A549 (cell line): ENCODE measurements at regions not wholly inside any gene's neighbourhood (a gene's known extent, or its start where the extent isn't known, plus 50 kb on each side); places are given as distances from the start of the nearest gene placed in this dataset.

ENCODE experiments used
- ATAC-seq, 2 experiments: fragments of 200-7000 bp in 1 of 2; fragments of >200 bp in 1 of 2; cut with Nextera tagmentation in 1 of 2; cut with Tn5 transposase in 1 of 2; 3 replicates each; pipeline versions ENCODE4 v1.8.0 to v1.9.1; 2018 to 2020; ENCODE audit warnings: mild to moderate bottlenecking in 1 of 2, moderate library complexity in 1 of 2
- CTCF ChIA-PET: fragments of 300-600 bp; sonication (Branson Sonifier 250); formaldehyde crosslinking; extraction: SDS; loops from one replicate; lab custom pipeline; 2021; ENCODE audit warnings: antibody characterized with exemption, inconsistent platforms; lab: Yijun Ruan, JAX
- POLR2A ChIA-PET: fragments of 350-600 bp; formaldehyde crosslinking; extraction: SDS; loops from one replicate; lab custom pipeline; 2021; ENCODE audit warnings: antibody characterized with exemption, inconsistent platforms; lab: Yijun Ruan, JAX
- DNase-seq, 2 experiments: peaks; one replicate each; pipeline versions ENCODE4 v3.0.0 to v3.0.0-alpha.2; 2011 to 2016; ENCODE audit warnings: low read depth in 1 of 2, low spot score in 1 of 2
- FAIRE-seq: peaks from 2 replicates; lab custom pipeline; 2011; peaks lifted over from hg19 to GRCh38; lab: Jason Lieb, UNC
- H3K27ac ChIP-seq, 2 experiments: fragments of >200 bp; sonication (Bioruptor Twin); formaldehyde crosslinking; 3 replicates each; pipeline ENCODE4 v1.5.1; 2016 to 2017
- H3K4me1 ChIP-seq: fragments of >200 bp; sonication (Bioruptor Twin); formaldehyde crosslinking; 3 replicates; pipeline ENCODE4 v1.6.1; 2016
- H3K4me2 ChIP-seq: fragments of >200 bp; sonication (Bioruptor Twin); formaldehyde crosslinking; 3 replicates; pipeline ENCODE4 v1.6.1; 2016
- H3K4me3 ChIP-seq: fragments of >200 bp; sonication (Bioruptor Twin); formaldehyde crosslinking; 3 replicates; pipeline ENCODE4 v1.5.1; 2016
- H3K9me3 ChIP-seq: fragments of >200 bp; sonication (Bioruptor Twin); formaldehyde crosslinking; 3 replicates; pipeline ENCODE4 v1.6.1; 2016
- CBX2 ChIP-seq: fragments of 200-600 bp; sonication (generic); IDR thresholded peaks from 2 replicates; pipeline ENCODE4 v1.6.1; 2016; ENCODE audit warnings: low read depth, mild to moderate bottlenecking, borderline replicate concordance
- CBX8 ChIP-seq: fragments of 200-600 bp; sonication (generic); IDR thresholded peaks from 2 replicates; pipeline ENCODE4 v1.6.1; 2016
- EHF ChIP-seq: fragments of 250-450 bp; sonication (Bioruptor Pico); IDR thresholded peaks from 2 replicates; pipeline ENCODE4 v1.5.0; 2020; ENCODE audit warnings: mild to moderate bottlenecking
- EP300 ChIP-seq, 2 experiments: fragments of >200 bp; sonication (Bioruptor Twin); formaldehyde crosslinking; IDR thresholded peaks; 2 replicates in 1 of 2; 3 replicates in 1 of 2; pipeline ENCODE4 v1.6.1; 2016 to 2017
- ESRRA ChIP-seq: fragments of 150-350 bp; IDR thresholded peaks from 2 replicates; pipeline ENCODE4 v1.6.1; 2014; ENCODE audit warnings: mild to moderate bottlenecking, low read length, borderline replicate concordance
- HOXB5 ChIP-seq: fragments of 250-450 bp; sonication (Bioruptor Pico); IDR thresholded peaks from 2 replicates; pipeline ENCODE4 v1.5.0; 2020; ENCODE audit warnings: mild to moderate bottlenecking, moderate library complexity
- MAZ ChIP-seq: fragments of 150-350 bp; IDR thresholded peaks from 2 replicates; pipeline ENCODE4 v1.6.1; 2014; ENCODE audit warnings: antibody characterized with exemption, low read depth, low read length, borderline replicate concordance
- PHF8 ChIP-seq: fragments of 200-600 bp; sonication (generic); IDR thresholded peaks from 2 replicates; pipeline ENCODE4 v1.6.1; 2016; ENCODE audit warnings: low read depth, mild to moderate bottlenecking, antibody characterized with exemption, moderate library complexity, borderline replicate concordance
- RAD21 ChIP-seq, 2 experiments: fragments of >200 bp in 1 of 2; sonication (Bioruptor Twin) in 1 of 2; formaldehyde crosslinking in 1 of 2; IDR thresholded peaks in 1 of 2; conservative IDR thresholded peaks in 1 of 2; 2 replicates in 1 of 2; 3 replicates in 1 of 2; pipeline ENCODE4 v1.6.1; 2012 to 2018; ENCODE audit warnings: inconsistent platforms in 1 of 2
- RARB ChIP-seq: fragments of 250-450 bp; sonication (Bioruptor Pico); IDR thresholded peaks from 2 replicates; pipeline ENCODE4 v1.8.0; 2021; ENCODE audit warnings: mild to moderate bottlenecking, moderate library complexity
- RCOR1 ChIP-seq: fragments of 150-350 bp; IDR thresholded peaks from 2 replicates; pipeline ENCODE4 v1.6.1; 2014; ENCODE audit warnings: antibody characterized with exemption, low read length, low read depth
- RFX5 ChIP-seq: fragments of 450-650 bp; IDR thresholded peaks from 2 replicates; pipeline ENCODE4 v1.7.1; 2014; ENCODE audit warnings: antibody characterized with exemption, mild to moderate bottlenecking, moderate library complexity
- TP53 ChIP-seq: fragments of 250-450 bp; sonication (Bioruptor Pico); IDR thresholded peaks from 2 replicates; pipeline ENCODE4 v1.5.0; 2021; ENCODE audit warnings: mild to moderate bottlenecking, moderate library complexity
- WGBS: methylation state at CpG from one replicate; pipeline ENCODE4 v1.1.6; 2017; ENCODE audit errors: missing lambda C conversion rate; 5-methylcytosine and 5-hydroxymethylcytosine counted together
- TF ChIP-seq, protein P1 (sequence below): fragments of >200 bp; sonication (Bioruptor Twin); formaldehyde crosslinking; IDR thresholded peaks from 3 replicates; pipeline ENCODE4 v1.5.1; 2016
- TF ChIP-seq, protein P2 (sequence below): fragments of 250-450 bp; sonication (Bioruptor Pico); IDR thresholded peaks from 2 replicates; pipeline ENCODE4 v1.5.0; 2021; ENCODE audit warnings: mild to moderate bottlenecking, moderate library complexity, borderline replicate concordance
- TF ChIP-seq, protein P3 (sequence below): IDR thresholded peaks from 2 replicates; pipeline ENCODE4 v1.6.1; 2012
- TF ChIP-seq, protein P4 (sequence below): IDR thresholded peaks from 2 replicates; pipeline ENCODE4 v1.6.1; 2012
- TF ChIP-seq, protein P5 (sequence below): fragments of 250-450 bp; sonication (Bioruptor Pico); IDR thresholded peaks from 2 replicates; pipeline ENCODE4 v1.5.0; 2020; ENCODE audit warnings: low read depth, mild to moderate bottlenecking, moderate library complexity
- TF ChIP-seq, protein P6 (sequence below): IDR thresholded peaks from 2 replicates; pipeline ENCODE4 v1.6.1; 2012; ENCODE audit warnings: low read depth, borderline replicate concordance

DNA sequence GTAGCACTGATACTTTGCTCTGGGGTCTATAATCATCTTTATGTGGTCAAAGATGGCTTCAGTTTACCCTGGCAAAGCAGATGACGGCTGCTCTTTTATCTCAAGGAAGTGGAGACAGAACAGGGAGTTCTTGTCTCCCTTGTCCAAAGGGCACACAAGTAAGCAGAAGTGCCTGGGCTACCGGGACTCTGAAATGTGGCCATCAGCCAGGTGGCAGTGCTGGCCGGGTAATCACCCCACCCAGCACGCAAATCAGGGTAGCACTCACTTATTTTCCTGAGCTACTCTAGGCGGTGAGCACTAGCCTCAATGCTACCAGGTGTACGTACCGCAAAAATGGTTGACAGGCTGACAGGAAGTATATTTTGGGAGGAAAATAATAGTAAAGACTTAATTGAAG is 119.7 kb upstream of the ETAA1 start:
- ATAC-seq: no peak
- 70% methylated on average over 7 of the region's 7 CpGs for WGBS
- no peak overlapping the region for H3K4me2 ChIP-seq
- TF ChIP-seq, protein P1, sequence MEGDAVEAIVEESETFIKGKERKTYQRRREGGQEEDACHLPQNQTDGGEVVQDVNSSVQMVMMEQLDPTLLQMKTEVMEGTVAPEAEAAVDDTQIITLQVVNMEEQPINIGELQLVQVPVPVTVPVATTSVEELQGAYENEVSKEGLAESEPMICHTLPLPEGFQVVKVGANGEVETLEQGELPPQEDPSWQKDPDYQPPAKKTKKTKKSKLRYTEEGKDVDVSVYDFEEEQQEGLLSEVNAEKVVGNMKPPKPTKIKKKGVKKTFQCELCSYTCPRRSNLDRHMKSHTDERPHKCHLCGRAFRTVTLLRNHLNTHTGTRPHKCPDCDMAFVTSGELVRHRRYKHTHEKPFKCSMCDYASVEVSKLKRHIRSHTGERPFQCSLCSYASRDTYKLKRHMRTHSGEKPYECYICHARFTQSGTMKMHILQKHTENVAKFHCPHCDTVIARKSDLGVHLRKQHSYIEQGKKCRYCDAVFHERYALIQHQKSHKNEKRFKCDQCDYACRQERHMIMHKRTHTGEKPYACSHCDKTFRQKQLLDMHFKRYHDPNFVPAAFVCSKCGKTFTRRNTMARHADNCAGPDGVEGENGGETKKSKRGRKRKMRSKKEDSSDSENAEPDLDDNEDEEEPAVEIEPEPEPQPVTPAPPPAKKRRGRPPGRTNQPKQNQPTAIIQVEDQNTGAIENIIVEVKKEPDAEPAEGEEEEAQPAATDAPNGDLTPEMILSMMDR: no peak
- TF ChIP-seq ESRRA (no peak), HOXB5 (CRISPR knock-in tag) (no peak), EHF (CRISPR knock-in tag) (no peak), RCOR1 (no peak), CBX2 (no peak), PHF8 (no peak), TP53 (CRISPR knock-in tag) (no peak), RARB (no peak), RAD21 (conservative IDR thresholded peaks at IDR 0.05 in 1 of 2, IDR thresholded peaks at IDR 0.05 in 1 of 2) (no peak; a peak in 1 of 5 replicates), RFX5 (no peak), EP300 (IDR thresholded peaks at IDR 0.05) (no peak), MAZ (no peak)
- TF ChIP-seq, protein P2, sequence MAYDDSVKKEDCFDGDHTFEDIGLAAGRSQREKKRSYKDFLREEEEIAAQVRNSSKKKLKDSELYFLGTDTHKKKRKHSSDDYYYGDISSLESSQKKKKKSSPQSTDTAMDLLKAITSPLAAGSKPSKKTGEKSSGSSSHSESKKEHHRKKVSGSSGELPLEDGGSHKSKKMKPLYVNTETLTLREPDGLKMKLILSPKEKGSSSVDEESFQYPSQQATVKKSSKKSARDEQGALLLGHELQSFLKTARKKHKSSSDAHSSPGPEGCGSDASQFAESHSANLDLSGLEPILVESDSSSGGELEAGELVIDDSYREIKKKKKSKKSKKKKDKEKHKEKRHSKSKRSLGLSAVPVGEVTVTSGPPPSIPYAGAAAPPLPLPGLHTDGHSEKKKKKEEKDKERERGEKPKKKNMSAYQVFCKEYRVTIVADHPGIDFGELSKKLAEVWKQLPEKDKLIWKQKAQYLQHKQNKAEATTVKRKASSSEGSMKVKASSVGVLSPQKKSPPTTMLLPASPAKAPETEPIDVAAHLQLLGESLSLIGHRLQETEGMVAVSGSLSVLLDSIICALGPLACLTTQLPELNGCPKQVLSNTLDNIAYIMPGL: no peak
- TF ChIP-seq, protein P3, sequence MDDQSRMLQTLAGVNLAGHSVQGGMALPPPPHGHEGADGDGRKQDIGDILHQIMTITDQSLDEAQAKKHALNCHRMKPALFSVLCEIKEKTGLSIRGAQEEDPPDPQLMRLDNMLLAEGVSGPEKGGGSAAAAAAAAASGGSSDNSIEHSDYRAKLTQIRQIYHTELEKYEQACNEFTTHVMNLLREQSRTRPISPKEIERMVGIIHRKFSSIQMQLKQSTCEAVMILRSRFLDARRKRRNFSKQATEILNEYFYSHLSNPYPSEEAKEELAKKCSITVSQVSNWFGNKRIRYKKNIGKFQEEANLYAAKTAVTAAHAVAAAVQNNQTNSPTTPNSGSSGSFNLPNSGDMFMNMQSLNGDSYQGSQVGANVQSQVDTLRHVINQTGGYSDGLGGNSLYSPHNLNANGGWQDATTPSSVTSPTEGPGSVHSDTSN: no peak
- TF ChIP-seq, all 56 proteins: peak for 0
- H3K27ac ChIP-seq: no peak overlapping the region
- H3K9me3 ChIP-seq: no peaks in the 10 kb centered on the region
- FAIRE-seq (no peak), DNase-seq (no peak)
- no peak overlapping the region for H3K4me3 ChIP-seq
- H3K4me1 ChIP-seq: no peaks in the 10 kb centered on the region
- ChIA-PET CTCF (interaction anchor here (1.0 kb wide), 1 partner anchor 10 kb away, joined by 3 read pairs; no protein-coding TSS in a partner anchor), POLR2A (no interaction called here)

DNA sequence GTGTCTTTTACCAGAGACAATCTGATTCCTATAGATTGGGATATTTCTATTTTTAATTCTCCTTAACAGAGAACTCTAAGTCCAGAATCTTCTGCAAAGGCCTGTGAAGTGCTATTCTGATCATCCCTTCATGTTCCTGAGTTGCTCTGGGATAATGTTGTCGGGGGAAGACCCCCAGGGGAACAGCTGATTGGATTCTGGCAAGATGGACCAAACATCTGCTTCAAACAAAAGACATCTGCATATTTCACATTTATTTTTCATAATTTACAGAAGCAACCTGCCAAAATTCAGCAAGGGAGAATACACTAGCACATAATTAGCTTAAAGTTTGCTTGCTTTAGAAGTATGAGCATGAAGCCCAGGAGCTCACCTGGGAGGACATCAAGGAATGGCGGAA is 116.0 kb upstream of the ETAA1 start:
- DNase-seq (no peak), ATAC-seq (no peak), FAIRE-seq (no peak)
- no peak overlapping the region for H3K4me2 ChIP-seq
- H3K27ac ChIP-seq: no peak overlapping the region
- no peaks in the 10 kb centered on the region for H3K4me1 ChIP-seq
- POLR2A ChIA-PET: no interaction called here
- H3K9me3 ChIP-seq: no peaks in the 10 kb centered on the region
- no peak for TF ChIP-seq CBX8
- TF ChIP-seq, protein P4, sequence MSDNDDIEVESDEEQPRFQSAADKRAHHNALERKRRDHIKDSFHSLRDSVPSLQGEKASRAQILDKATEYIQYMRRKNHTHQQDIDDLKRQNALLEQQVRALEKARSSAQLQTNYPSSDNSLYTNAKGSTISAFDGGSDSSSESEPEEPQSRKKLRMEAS: no peak
- TF ChIP-seq, protein P5, sequence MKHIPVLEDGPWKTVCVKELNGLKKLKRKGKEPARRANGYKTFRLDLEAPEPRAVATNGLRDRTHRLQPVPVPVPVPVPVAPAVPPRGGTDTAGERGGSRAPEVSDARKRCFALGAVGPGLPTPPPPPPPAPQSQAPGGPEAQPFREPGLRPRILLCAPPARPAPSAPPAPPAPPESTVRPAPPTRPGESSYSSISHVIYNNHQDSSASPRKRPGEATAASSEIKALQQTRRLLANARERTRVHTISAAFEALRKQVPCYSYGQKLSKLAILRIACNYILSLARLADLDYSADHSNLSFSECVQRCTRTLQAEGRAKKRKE (CRISPR knock-in tag): no peak
- TF ChIP-seq, protein P6, sequence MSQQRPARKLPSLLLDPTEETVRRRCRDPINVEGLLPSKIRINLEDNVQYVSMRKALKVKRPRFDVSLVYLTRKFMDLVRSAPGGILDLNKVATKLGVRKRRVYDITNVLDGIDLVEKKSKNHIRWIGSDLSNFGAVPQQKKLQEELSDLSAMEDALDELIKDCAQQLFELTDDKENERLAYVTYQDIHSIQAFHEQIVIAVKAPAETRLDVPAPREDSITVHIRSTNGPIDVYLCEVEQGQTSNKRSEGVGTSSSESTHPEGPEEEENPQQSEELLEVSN: no peak
- WGBS: 50% methylated on average over 2 of the region's 2 CpGs
- no peak overlapping the region for H3K4me3 ChIP-seq
- CTCF ChIA-PET: interaction anchor here (1.3 kb wide), 1 partner anchor 10 kb away, joined by 6 read pairs; no protein-coding TSS in a partner anchor
